ENCODE measurements at regions not wholly inside any gene's neighbourhood (a gene's known extent, or its start where the extent isn't known, plus 50 kb on each side); places are given as distances from the start of the nearest gene placed in this dataset.

GRCh38 chr2:122830157-122830556 lies 1074.7 kb downstream of the TSN start:
- Histone ChIP-seq H2BK5ac (ENCODE audit: low read length) (no peak overlapping the region), H2BK15ac (ENCODE audit: low read length) (no peak overlapping the region), H3K18ac (ENCODE audit: low read length) (no peak overlapping the region), H3K9ac (ENCODE audit: low read depth, low read length, poor library complexity) (no peak overlapping the region), H4K8ac (ENCODE audit: low read depth, low read length) (no peak overlapping the region), H2AFZ (ENCODE audit: low read length) (no peak overlapping the region), H3K36me3 (replicated peaks in 1 of 2; ENCODE audit: control insufficient read depth in 2 of 2, insufficient read depth in 2 of 2, low read length in 2 of 2) (no peaks in the 10 kb centered on the region), H2BK120ac (ENCODE audit: low read depth, low read length) (no peak overlapping the region), H3K9me3 (replicated peaks in 1 of 2; ENCODE audit: control insufficient read depth in 2 of 2, insufficient read depth in 1 of 2, low read depth in 1 of 2, low read length in 2 of 2) (no peaks in the 10 kb centered on the region), H3K14ac (ENCODE audit: low read length) (no peak overlapping the region), H2AK5ac (ENCODE audit: low read depth, low read length) (no peak overlapping the region), H4K91ac (ENCODE audit: low read depth, low read length, poor library complexity) (no peak overlapping the region), H3K23ac (ENCODE audit: low read depth, low read length, poor library complexity) (no peak overlapping the region), H3K27me3 (ENCODE audit: control insufficient read depth in 3 of 3, insufficient read depth in 3 of 3, low read depth in 1 of 3, low read length in 3 of 3) (no peaks in the 10 kb centered on the region), H2BK12ac (ENCODE audit: low read length) (no peak overlapping the region), H3K4me3 (ENCODE audit: low read length in 2 of 2) (no peak overlapping the region), H3K4me2 (ENCODE audit: insufficient read depth, low read length, poor library complexity, severe bottlenecking) (no peak overlapping the region), H3K79me1 (ENCODE audit: low read depth, low read length) (no peaks in the 10 kb centered on the region), H3K4ac (ENCODE audit: low read length) (no peak overlapping the region), H3K4me1 (ENCODE audit: control insufficient read depth in 2 of 2, insufficient read depth in 1 of 2, low read depth in 1 of 2, low read length in 2 of 2) (no peaks in the 10 kb centered on the region), H3K27ac (replicated peaks; ENCODE audit: low read length) (no peak overlapping the region)
- no peak for DNase-seq (ENCODE audit: low spot score)
- WGBS, 2 donors (ENCODE audit: extremely low coverage in 2 of 2, insufficient read length in 2 of 2, insufficient replicate concordance in 1 of 2): no CpG with 5 or more reads among the region's 4 CpGs

- no peak overlapping the region for H3K9ac ChIP-seq (ENCODE audit: low read depth, low read length, poor library complexity)
- H3K4me2 ChIP-seq (ENCODE audit: insufficient read depth, low read length, poor library complexity, severe bottlenecking): no peak overlapping the region
- H3K36me3 ChIP-seq (replicated peaks in 1 of 2; ENCODE audit: control insufficient read depth in 2 of 2, insufficient read depth in 2 of 2, low read length in 2 of 2): no peaks in the 10 kb centered on the region
- no peak overlapping the region for H3K4me3 ChIP-seq (ENCODE audit: low read length in 2 of 2)
- no peak overlapping the region for H4K8ac ChIP-seq (ENCODE audit: low read depth, low read length)
- no peak overlapping the region for H3K27ac ChIP-seq (replicated peaks; ENCODE audit: low read length)
- H2BK120ac ChIP-seq (ENCODE audit: low read depth, low read length): no peak overlapping the region
- H3K9me3 ChIP-seq (replicated peaks in 1 of 2; ENCODE audit: control insufficient read depth in 2 of 2, insufficient read depth in 1 of 2, low read depth in 1 of 2, low read length in 2 of 2): no peaks in the 10 kb centered on the region
- H3K27me3 ChIP-seq (ENCODE audit: control insufficient read depth in 3 of 3, insufficient read depth in 3 of 3, low read depth in 1 of 3, low read length in 3 of 3): no peaks in the 10 kb centered on the region
- no peaks in the 10 kb centered on the region for H3K79me1 ChIP-seq (ENCODE audit: low read depth, low read length)
- DNase-seq (ENCODE audit: low spot score): no peak
- H3K18ac ChIP-seq (ENCODE audit: low read length): no peak overlapping the region
- H4K91ac ChIP-seq (ENCODE audit: low read depth, low read length, poor library complexity): no peak overlapping the region
- no peak overlapping the region for H2AK5ac ChIP-seq (ENCODE audit: low read depth, low read length)
- no CpG with 5 or more reads among the region's 2 CpGs for WGBS, 2 donors (ENCODE audit: extremely low coverage in 2 of 2, insufficient read length in 2 of 2, insufficient replicate concordance in 1 of 2)
- no peaks in the 10 kb centered on the region for H3K4me1 ChIP-seq (ENCODE audit: control insufficient read depth in 2 of 2, insufficient read depth in 1 of 2, low read depth in 1 of 2, low read length in 2 of 2)
- no peak overlapping the region for H3K4ac ChIP-seq (ENCODE audit: low read length)
- no peak overlapping the region for H2BK12ac ChIP-seq (ENCODE audit: low read length)
- no peak overlapping the region for H3K14ac ChIP-seq (ENCODE audit: low read length)
- no peak overlapping the region for H3K23ac ChIP-seq (ENCODE audit: low read depth, low read length, poor library complexity)
- no peak overlapping the region for H2BK15ac ChIP-seq (ENCODE audit: low read length)
- no peak overlapping the region for H2BK5ac ChIP-seq (ENCODE audit: low read length)
- no peak overlapping the region for H2AFZ ChIP-seq (ENCODE audit: low read length)
These were observed 1076.2 kb downstream of the TSN start for GRCh38 chr2:122831649-122832048.

GRCh38 chr2:122843503-122843902 lies 1088.1 kb downstream of the TSN start:
- Histone ChIP-seq H3K79me1 (ENCODE audit: low read depth, low read length) (no peaks in the 10 kb centered on the region), H2BK5ac (ENCODE audit: low read length) (no peak overlapping the region), H3K27me3 (ENCODE audit: control insufficient read depth in 3 of 3, insufficient read depth in 3 of 3, low read depth in 1 of 3, low read length in 3 of 3) (no peaks in the 10 kb centered on the region), H2AK5ac (ENCODE audit: low read depth, low read length) (no peak overlapping the region), H3K9ac (ENCODE audit: low read depth, low read length, poor library complexity) (no peak overlapping the region), H3K23ac (ENCODE audit: low read depth, low read length, poor library complexity) (no peak overlapping the region), H2AFZ (ENCODE audit: low read length) (no peak overlapping the region), H3K4me1 (ENCODE audit: control insufficient read depth in 2 of 2, insufficient read depth in 1 of 2, low read depth in 1 of 2, low read length in 2 of 2) (no peaks in the 10 kb centered on the region), H2BK12ac (ENCODE audit: low read length) (no peak overlapping the region), H3K4me2 (ENCODE audit: insufficient read depth, low read length, poor library complexity, severe bottlenecking) (no peak overlapping the region), H2BK15ac (ENCODE audit: low read length) (no peak overlapping the region), H4K91ac (ENCODE audit: low read depth, low read length, poor library complexity) (no peak overlapping the region), H3K36me3 (replicated peaks in 1 of 2; ENCODE audit: control insufficient read depth in 2 of 2, insufficient read depth in 2 of 2, low read length in 2 of 2) (no peaks in the 10 kb centered on the region), H3K4ac (ENCODE audit: low read length) (no peak overlapping the region), H3K27ac (replicated peaks; ENCODE audit: low read length) (no peak overlapping the region), H4K8ac (ENCODE audit: low read depth, low read length) (no peak overlapping the region), H3K18ac (ENCODE audit: low read length) (no peak overlapping the region), H3K9me3 (replicated peaks in 1 of 2; ENCODE audit: control insufficient read depth in 2 of 2, insufficient read depth in 1 of 2, low read depth in 1 of 2, low read length in 2 of 2) (no peaks in the 10 kb centered on the region), H2BK120ac (ENCODE audit: low read depth, low read length) (no peak overlapping the region), H3K4me3 (ENCODE audit: low read length in 2 of 2) (no peak overlapping the region), H3K14ac (ENCODE audit: low read length) (no peak overlapping the region)
- WGBS, 2 donors (ENCODE audit: extremely low coverage in 2 of 2, insufficient read length in 2 of 2, insufficient replicate concordance in 1 of 2): no CpG with 5 or more reads among the region's 3 CpGs
- no peak for DNase-seq (ENCODE audit: low spot score)

- Histone ChIP-seq H4K8ac (ENCODE audit: low read depth, low read length) (no peak overlapping the region), H2BK12ac (ENCODE audit: low read length) (no peak overlapping the region), H3K79me1 (ENCODE audit: low read depth, low read length) (no peaks in the 10 kb centered on the region), H3K36me3 (replicated peaks in 1 of 2; ENCODE audit: control insufficient read depth in 2 of 2, insufficient read depth in 2 of 2, low read length in 2 of 2) (no peaks in the 10 kb centered on the region), H3K4me3 (ENCODE audit: low read length in 2 of 2) (no peak overlapping the region), H3K23ac (ENCODE audit: low read depth, low read length, poor library complexity) (no peak overlapping the region), H3K9ac (ENCODE audit: low read depth, low read length, poor library complexity) (no peak overlapping the region), H2AK5ac (ENCODE audit: low read depth, low read length) (no peak overlapping the region), H2BK5ac (ENCODE audit: low read length) (no peak overlapping the region), H3K27me3 (ENCODE audit: control insufficient read depth in 3 of 3, insufficient read depth in 3 of 3, low read depth in 1 of 3, low read length in 3 of 3) (no peaks in the 10 kb centered on the region), H2AFZ (ENCODE audit: low read length) (no peak overlapping the region), H3K18ac (ENCODE audit: low read length) (no peak overlapping the region), H3K27ac (replicated peaks; ENCODE audit: low read length) (no peak overlapping the region), H2BK15ac (ENCODE audit: low read length) (no peak overlapping the region), H2BK120ac (ENCODE audit: low read depth, low read length) (no peak overlapping the region), H4K91ac (ENCODE audit: low read depth, low read length, poor library complexity) (no peak overlapping the region), H3K9me3 (replicated peaks in 1 of 2; ENCODE audit: control insufficient read depth in 2 of 2, insufficient read depth in 1 of 2, low read depth in 1 of 2, low read length in 2 of 2) (no peaks in the 10 kb centered on the region), H3K4me1 (ENCODE audit: control insufficient read depth in 2 of 2, insufficient read depth in 1 of 2, low read depth in 1 of 2, low read length in 2 of 2) (no peaks in the 10 kb centered on the region), H3K14ac (ENCODE audit: low read length) (no peak overlapping the region), H3K4ac (ENCODE audit: low read length) (no peak overlapping the region), H3K4me2 (ENCODE audit: insufficient read depth, low read length, poor library complexity, severe bottlenecking) (no peak overlapping the region)
- DNase-seq (ENCODE audit: low spot score): no peak
- WGBS, 2 donors (ENCODE audit: extremely low coverage in 2 of 2, insufficient read length in 2 of 2, insufficient replicate concordance in 1 of 2): no CpG with 5 or more reads among the region's 4 CpGs
These were observed 1095.7 kb downstream of the TSN start for GRCh38 chr2:122851161-122851560.

All from neuronal stem cell (in vitro differentiated cells).